ENCODE measurements at regions not wholly inside any gene's neighbourhood (a gene's known extent, or its start where the extent isn't known, plus 50 kb on each side); places are given as distances from the start of the nearest gene placed in this dataset.
A peak's percentile ranks its signal among the peaks of the same experiment; 100 is the strongest.

GRCh38 chr9:15113288-15113687 lies 193.7 kb downstream of the TTC39B start:
- no peaks in the 10 kb centered on the region for H3K36me3 ChIP-seq (ENCODE audit: control insufficient read depth in 4 of 4, insufficient read depth in 3 of 4, low read depth in 1 of 4, low read length in 3 of 4)
- no peak overlapping the region for H3K9ac ChIP-seq (ENCODE audit: low read depth in 1 of 2, low read length in 2 of 2)
- no peak for DNase-seq (ENCODE audit: low spot score)
- peaks cover 0 to under 1% (median 0%) of the 10 kb centered on the region in 4 donors for H3K27me3 ChIP-seq (ENCODE audit: control insufficient read depth in 4 of 4, insufficient read depth in 4 of 4, low read length in 3 of 4)
- no peak overlapping the region for H3K4me3 ChIP-seq (ENCODE audit: low read depth in 1 of 3, low read length in 3 of 3)
- no peaks in the 10 kb centered on the region for H3K4me1 ChIP-seq (ENCODE audit: control insufficient read depth in 4 of 4, insufficient read depth in 4 of 4, low read length in 3 of 4)
- TF ChIP-seq MAX (IDR thresholded peaks at IDR 0.05) (no peak), CTCF (IDR thresholded peaks at IDR 0.05; ENCODE audit: low read depth, low read length, missing input control) (no peak), JUND (IDR thresholded peaks at IDR 0.05) (no peak), SP1 (IDR thresholded peaks at IDR 0.05) (no peak), ZBTB33 (IDR thresholded peaks at IDR 0.05) (no peak)
- no peaks in the 10 kb centered on the region for H3K9me3 ChIP-seq (ENCODE audit: control insufficient read depth in 4 of 4, low read length in 3 of 4)
- H3K27ac ChIP-seq (ENCODE audit: low read depth in 1 of 2, low read length in 2 of 2): no peak overlapping the region

GRCh38 chr9:15111071-15111470 lies 195.9 kb downstream of the TTC39B start:
- Histone ChIP-seq H3K27me3 (ENCODE audit: control insufficient read depth in 4 of 4, insufficient read depth in 4 of 4, low read length in 3 of 4) (no peaks in the 10 kb centered on the region), H3K4me3 (ENCODE audit: low read depth in 1 of 3, low read length in 3 of 3) (no peak overlapping the region), H3K9me3 (ENCODE audit: control insufficient read depth in 4 of 4, low read length in 3 of 4) (peaks cover 0 to 5% (median 0%) of the 10 kb centered on the region in 4 donors), H3K36me3 (ENCODE audit: control insufficient read depth in 4 of 4, insufficient read depth in 3 of 4, low read depth in 1 of 4, low read length in 3 of 4) (no peaks in the 10 kb centered on the region), H3K4me1 (ENCODE audit: control insufficient read depth in 4 of 4, insufficient read depth in 4 of 4, low read length in 3 of 4) (no peaks in the 10 kb centered on the region), H3K9ac (ENCODE audit: low read depth in 1 of 2, low read length in 2 of 2) (no peak overlapping the region), H3K27ac (ENCODE audit: low read depth in 1 of 2, low read length in 2 of 2) (no peak overlapping the region)
- DNase-seq (ENCODE audit: low spot score): no peak
- TF ChIP-seq FOXA2 (IDR thresholded peaks at IDR 0.05) (no peak), EGR1 (IDR thresholded peaks at IDR 0.05; ENCODE audit: low read depth in 2 of 2) (no peak), HNF4A (conservative IDR thresholded peaks at IDR 0.05) (no peak)

GRCh38 chr9:15104826-15105420 lies 194.7 kb upstream of the FREM1 start:
- no peak overlapping the region for H3K9ac ChIP-seq (ENCODE audit: low read depth in 1 of 2, low read length in 2 of 2)
- DNase-seq (ENCODE audit: low spot score): no peak
- no peaks in the 10 kb centered on the region for H3K4me1 ChIP-seq (ENCODE audit: control insufficient read depth in 4 of 4, insufficient read depth in 4 of 4, low read length in 3 of 4)
- no peak overlapping the region for H3K27ac ChIP-seq (ENCODE audit: low read depth in 1 of 2, low read length in 2 of 2)
- TF ChIP-seq CTCF (IDR thresholded peaks at IDR 0.05; ENCODE audit: low read depth, low read length, missing input control) (peak; percentile 70), REST (IDR thresholded peaks at IDR 0.05) (no peak), RAD21 (IDR thresholded peaks at IDR 0.05) (peak; percentile 72 to 82), RXRA (IDR thresholded peaks at IDR 0.05) (no peak), HNF4A (conservative IDR thresholded peaks at IDR 0.05) (no peak), EGR1 (IDR thresholded peaks at IDR 0.05; ENCODE audit: low read depth in 2 of 2) (no peak)
- peaks cover 0 to 5% (median 0%) of the 10 kb centered on the region in 4 donors for H3K9me3 ChIP-seq (ENCODE audit: control insufficient read depth in 4 of 4, low read length in 3 of 4)
- WGBS: 28% methylated on average over 4 of the region's 4 CpGs
- H3K36me3 ChIP-seq (ENCODE audit: control insufficient read depth in 4 of 4, insufficient read depth in 3 of 4, low read depth in 1 of 4, low read length in 3 of 4): no peaks in the 10 kb centered on the region
- no peak overlapping the region for H3K4me3 ChIP-seq (ENCODE audit: low read depth in 1 of 3, low read length in 3 of 3)
- H3K27me3 ChIP-seq (ENCODE audit: control insufficient read depth in 4 of 4, insufficient read depth in 4 of 4, low read length in 3 of 4): no peaks in the 10 kb centered on the region

All from liver (tissue), 8 donors.